ENCODE measurements at regions not wholly inside any gene's neighbourhood (a gene's known extent, or its start where the extent isn't known, plus 50 kb on each side); places are given as distances from the start of the nearest gene placed in this dataset.
"Not testable (repeated sequence)": the region's sequence is repeated elsewhere in the genome, so short reads cannot be mapped to it uniquely, and the experiment has no call there.

- in situ Hi-C loops (cut with HindIII; ENCODE audit: low sequenced_read_pairs): no loop called here
Observed at GRCh38 chr18:66440433-66440832, 163.5 kb downstream of the CDH19 start.

DNA sequence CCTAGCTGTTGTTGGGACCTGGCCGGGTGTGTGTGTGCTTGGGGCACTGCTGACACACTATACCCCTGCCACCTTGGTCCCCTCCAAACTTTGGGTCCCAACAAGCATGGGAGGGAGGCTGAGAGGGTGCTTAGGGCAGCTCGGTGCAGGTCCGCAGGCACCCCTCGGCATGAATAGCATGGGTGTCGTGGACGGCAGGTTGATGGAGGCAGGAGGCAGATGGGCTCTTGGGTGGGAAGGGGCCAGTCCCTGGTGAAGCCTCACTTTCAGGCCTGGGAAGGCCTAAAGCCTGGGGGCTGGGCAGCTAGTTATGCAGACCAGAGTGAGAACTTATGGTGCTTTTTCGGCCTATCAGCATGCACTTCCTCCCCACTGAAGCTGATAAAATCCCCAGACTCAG is 164.2 kb downstream of the CDH19 start:
- in situ Hi-C loops (cut with HindIII; ENCODE audit: low sequenced_read_pairs): no loop called here

- in situ Hi-C loops (cut with HindIII; ENCODE audit: low sequenced_read_pairs): no loop called here
Observed at GRCh38 chr18:66438711-66439536, 165.0 kb downstream of the CDH19 start.

DNA sequence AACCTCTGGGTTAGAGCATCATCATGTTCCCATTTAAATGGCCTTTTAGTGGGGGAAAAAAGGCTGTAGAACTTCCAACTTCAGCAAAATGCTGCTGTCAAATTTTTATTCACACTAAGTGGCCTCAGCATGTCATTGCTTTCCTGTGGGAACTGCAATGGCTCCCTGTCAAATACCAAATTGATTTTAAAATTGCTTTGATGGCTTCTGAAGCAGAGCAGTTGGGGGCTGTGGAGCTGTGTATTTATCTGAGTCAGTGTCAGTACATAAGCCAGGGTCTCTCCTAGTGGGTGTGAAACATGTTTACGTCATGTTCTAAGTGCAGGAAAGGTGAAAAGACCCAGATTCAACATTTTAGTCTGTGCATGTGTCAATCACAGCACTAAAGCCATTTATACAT is 171.3 kb downstream of the CDH19 start:
- in situ Hi-C loops (cut with HindIII; ENCODE audit: low sequenced_read_pairs): no loop called here

DNA sequence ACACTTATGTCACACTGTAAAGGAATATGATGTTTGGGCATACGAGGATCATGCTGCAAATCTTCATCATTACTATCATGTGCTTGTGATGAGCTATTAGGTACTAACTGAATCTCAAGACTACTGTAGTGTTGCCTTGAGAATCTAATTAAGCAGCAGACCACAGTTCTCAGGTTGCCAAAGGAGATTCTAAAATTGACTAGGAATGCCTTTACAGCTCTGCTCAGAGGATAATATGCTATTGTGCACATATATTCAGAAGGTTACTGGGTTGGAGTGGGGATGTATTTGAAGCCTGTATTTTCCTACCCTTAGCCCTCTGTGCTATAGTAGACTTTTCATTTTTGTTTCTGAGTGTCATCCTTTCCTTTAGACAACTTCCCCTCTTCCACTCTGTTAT is 175.1 kb downstream of the CDH19 start:
- in situ Hi-C loops (cut with HindIII; ENCODE audit: low sequenced_read_pairs): no loop called here

DNA sequence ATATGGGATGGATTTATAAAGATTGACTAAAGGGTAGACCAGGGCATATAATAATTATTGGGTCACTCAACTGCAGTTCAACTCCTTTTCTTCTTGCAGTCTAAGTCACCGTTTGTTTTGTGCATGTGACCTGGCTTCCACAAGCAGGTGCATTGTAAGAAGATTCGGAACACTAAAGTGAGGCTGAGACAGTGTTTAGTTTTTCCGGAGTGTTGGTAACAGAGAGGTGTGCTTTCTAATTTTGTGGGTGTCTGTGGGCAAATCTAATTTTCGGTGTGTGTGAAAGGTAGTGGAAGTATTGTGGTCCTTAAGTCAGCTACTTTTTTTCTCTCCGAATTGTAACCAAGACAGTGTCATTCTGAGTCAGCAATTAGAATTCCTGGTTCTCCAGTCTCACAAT is 184.5 kb downstream of the CDH19 start:
- in situ Hi-C loops (cut with HindIII; ENCODE audit: low sequenced_read_pairs): no loop called here

DNA sequence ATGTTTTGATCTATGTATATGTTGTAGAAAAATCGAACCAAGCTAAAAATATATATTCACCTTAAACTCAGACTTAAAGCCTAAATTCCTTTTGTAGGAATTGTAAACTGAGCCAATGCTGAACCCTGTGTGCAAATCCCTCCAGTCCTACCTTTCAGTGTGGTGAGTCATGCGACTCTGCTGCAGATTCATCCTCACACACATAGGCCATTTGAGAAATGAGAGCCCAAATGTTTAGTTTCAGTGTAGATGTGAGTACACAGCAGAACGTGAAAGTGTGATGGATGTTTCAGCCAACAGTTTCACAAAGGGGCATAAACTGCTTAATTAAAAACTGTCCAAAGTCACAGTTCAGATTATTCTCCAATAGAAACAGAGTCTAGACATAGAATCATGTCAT is 193.2 kb downstream of the CDH19 start:
- in situ Hi-C loops (cut with HindIII; ENCODE audit: low sequenced_read_pairs): no loop called here

- in situ Hi-C loops (cut with HindIII; ENCODE audit: low sequenced_read_pairs): no loop called here
Observed at GRCh38 chr18:66395671-66396218, 208.1 kb downstream of the CDH19 start.

DNA sequence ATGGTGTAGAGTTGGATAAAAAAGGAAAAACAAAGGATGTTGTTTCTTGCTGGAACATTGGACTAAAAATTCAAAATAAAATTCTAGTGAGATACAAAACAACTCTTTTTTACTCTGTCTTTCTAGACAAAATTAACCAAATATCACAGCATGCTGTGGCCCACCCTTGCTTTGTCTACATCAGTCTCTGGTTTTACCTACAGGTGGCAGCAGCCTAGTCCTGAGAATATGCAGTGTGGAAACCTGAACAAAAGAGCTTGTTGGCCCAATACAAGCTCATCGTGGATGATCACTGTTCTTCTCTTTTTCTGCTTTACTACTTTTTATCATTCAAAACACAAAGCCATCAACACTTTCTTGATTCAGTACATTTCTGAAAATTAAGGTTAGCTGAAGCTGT is 210.4 kb downstream of the CDH19 start:
- in situ Hi-C loops (cut with HindIII; ENCODE audit: low sequenced_read_pairs): no loop called here

DNA sequence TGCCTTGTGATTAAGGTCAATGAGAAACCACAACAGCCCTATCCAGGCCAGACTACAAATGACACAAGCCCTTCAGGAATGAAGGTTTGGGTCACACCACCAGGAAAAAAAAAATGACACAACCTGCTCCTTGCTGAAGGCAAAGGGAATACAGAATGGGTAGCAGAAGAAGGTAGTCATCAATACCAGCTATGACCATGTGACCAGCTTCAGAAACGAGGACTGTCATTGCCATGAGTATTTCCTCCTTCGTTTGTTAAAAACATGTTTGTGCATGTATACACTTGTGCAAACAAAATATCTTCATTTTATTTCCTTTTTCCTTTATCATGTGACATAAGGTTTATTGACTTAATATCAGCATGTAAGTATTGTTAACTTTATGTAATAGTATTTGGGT is 226.6 kb downstream of the CDH19 start:
- in situ Hi-C loops (cut with HindIII; ENCODE audit: low sequenced_read_pairs): no loop called here

GRCh38 chr18:66375391-66375790 is 228.5 kb downstream of the CDH19 start:
- in situ Hi-C loops (cut with HindIII; ENCODE audit: low sequenced_read_pairs): not testable (repeated sequence)

DNA sequence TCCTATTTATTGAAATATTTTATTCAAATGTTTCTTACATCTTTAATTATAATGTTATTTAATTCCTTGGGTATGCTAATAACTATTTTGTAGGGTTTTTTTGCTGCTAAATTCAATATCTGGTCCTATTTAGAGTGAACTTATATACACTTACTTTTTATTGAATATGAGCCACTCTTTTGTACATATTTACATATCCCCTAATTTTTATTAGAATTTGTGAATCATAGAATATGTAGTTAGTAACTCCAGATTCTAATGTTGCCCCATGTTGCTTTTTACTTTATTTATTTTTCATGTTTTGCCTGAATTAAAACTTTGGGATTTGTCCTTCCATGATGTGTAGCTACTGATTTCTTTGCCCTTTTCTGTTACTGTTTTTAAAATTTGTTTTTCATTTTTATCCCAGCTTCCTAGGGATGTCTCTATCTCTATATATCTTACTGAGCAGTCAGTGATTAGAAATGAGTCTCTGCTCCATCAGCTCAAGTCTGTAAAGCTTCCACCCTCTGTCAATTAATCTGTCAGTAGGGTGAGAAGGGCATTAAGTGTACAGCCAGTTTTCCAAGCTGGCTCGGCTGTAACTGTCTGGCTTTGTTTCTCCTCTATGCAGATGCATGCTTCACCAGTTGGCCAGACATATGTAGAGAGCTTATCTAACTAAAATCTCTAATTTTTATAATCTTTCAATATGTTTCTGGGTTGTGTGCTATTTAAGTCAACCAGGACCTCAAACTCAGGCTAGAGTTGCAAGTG is 256.9 kb downstream of the CDH19 start:
- in situ Hi-C loops (cut with HindIII; ENCODE audit: low sequenced_read_pairs): no loop called here

GRCh38 chr18:66344227-66344626 is 259.7 kb downstream of the CDH19 start:
- in situ Hi-C loops (cut with HindIII; ENCODE audit: low sequenced_read_pairs): no loop called here

DNA sequence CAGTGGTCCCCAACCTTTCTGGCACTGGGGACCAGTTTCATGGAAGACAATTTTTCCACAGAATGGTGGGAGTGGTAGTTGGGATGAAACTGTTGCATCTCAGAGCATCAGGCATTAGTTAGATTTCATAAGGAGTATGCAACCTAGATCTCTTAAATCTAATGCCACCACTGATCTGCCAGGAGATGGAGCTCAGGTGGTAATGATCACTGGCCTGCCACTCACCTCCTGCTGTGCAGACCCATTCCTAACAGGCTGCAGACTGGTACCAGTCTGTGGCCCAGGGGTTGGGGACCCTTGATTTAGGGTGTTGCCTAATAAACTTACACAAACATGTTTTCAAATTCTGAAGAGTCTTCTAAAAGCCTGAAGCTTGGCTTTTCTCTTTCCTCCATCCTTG is 261.3 kb downstream of the CDH19 start:
- in situ Hi-C loops (cut with HindIII; ENCODE audit: low sequenced_read_pairs): no loop called here

DNA sequence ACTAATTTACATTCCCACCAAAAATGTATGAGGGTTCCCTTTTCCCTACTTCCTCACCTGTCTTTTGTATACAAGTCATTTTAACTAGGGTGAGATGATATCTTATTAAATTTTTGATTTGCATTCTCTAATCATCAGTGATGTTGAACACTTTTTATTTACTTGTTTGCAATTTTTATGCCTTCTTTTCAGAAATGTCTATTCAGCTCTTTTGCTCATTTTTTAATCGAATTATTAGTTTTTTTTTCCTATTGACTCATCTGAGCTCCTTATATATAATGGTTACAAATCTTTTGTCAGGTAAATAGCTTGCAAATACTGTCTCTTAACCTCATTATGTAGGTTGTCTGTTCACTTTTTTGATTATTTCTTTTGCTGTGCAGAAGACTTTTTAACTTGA is 269.4 kb downstream of the CDH19 start:
- in situ Hi-C loops (cut with HindIII; ENCODE audit: low sequenced_read_pairs): no loop called here

DNA sequence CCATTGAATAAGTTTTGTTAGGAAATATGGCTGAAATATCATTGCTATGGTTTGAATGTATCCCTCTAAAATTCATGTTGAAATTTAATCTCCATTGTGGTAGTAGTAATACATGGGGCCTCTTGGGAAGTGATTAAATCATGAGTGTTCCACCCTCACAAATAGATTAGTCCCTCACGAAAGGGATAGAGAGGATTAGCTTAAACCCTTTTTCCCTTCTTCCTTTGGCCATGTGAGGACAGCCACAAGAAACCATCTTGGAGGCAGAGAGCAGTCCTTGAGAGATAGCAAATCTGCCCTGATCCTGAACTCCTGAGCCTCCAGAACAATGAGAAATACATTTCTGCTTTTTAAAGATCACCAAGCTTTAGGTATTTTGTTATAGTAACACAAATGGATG is 274.2 kb downstream of the CDH19 start:
- in situ Hi-C loops (cut with HindIII; ENCODE audit: low sequenced_read_pairs): no loop called here

DNA sequence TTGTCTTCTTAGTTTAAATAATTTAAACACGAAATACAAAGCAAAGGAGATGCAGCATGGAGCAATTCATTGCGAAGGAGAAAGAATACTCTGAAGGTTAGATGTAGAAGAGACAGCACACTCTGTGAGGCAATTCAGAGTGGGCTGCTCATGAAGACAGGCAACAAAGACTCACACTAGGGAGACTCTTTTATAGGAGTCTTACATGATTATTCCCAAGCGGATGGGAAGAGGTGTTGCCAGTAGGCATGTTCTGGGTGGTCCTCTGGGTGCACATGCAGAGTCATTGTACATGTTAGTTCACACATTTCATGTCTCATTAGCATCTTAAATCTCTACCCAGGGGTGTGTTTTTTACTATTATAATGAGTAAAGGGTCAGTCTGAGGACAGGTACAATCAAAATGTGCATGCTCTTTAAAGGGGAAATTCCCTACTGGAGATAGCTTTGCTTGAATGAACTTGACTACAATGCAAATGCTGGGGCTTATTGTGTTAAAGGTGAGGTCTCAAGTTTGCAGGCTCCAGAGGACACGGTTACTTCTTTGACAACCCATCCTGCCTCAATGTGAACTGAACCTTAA is 275.5 kb downstream of the CDH19 start:
- in situ Hi-C loops (cut with HindIII; ENCODE audit: low sequenced_read_pairs): no loop called here

DNA sequence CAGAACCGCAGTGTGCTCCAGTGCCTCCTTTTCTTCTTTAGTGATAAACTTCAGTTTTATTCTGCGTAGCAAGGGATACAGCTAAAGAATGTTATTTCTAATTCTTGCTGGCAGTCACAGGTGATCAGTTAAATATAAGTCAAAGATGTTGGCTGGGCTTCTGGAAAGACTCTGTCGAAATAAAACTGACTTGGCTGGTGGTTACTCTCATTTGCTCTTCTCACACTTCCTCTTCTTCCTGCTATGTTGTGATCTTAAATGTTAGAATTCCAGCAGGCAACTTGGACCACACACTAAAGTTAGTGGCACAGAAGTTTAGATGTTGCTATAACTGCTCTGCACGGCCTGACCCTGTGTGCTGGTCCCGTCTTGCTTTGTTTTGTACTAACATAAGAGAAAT is 278.6 kb downstream of the CDH19 start:
- in situ Hi-C loops (cut with HindIII; ENCODE audit: low sequenced_read_pairs): no loop called here

DNA sequence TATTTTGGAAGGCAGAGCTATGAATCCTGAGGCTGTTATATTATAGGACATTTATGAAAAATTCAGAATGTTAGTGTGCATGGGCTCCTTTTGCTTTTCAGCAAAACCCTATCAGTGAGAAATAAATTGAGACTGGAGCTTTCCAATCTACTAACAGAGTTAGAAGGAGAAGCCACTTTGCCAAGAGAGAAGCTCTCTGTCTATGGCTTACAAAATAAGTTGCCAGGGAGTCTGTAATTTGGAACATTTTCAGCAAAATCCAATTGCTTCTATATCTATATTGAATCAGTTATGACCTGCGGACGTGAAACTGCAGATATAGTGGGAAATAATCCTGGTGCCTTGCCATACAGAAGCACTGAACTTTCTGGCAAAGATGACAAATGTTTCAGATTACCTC is 279.3 kb downstream of the CDH19 start:
- in situ Hi-C loops (cut with HindIII; ENCODE audit: low sequenced_read_pairs): no loop called here

DNA sequence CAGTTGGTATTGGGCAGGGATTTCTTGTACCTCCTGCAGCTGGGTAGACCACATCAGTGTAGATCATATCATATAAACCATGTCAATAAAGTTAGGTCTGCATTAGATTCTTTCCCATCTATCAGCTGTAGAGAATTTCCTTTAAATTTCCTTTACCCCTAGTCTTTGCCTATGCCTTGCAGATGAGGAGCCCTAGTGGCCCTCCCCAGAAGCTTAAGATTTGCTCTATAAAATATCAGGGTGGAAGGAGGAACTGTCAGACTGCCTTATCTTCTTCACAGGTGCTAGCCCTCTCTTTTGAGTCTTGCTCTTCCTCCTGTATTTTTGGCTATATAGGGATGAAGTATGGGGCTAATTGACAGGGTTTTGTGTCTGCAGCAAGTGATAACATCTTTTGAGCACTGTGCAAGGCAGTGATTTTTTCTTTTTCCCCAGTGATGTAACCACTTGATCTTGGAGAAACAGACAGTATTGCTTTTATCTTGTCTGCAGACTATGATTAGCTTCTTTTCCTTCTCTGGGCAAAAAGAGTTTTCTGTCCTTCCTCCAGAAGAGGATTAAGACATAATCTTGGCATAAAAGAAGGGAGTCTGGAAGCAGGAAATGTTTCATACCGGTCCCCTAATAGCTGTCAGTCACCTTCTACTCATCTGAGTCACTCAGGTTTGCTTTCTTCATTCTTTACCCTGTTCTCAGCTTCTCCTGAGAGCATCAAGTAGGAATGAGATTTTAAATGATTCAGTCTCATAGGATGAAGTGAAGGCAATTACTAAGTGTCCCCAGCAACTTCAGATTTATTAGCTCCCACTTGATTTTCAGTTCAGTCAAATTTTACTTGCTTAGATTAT is 286.4 kb downstream of the CDH19 start:
- in situ Hi-C loops (cut with HindIII; ENCODE audit: low sequenced_read_pairs): no loop called here

DNA sequence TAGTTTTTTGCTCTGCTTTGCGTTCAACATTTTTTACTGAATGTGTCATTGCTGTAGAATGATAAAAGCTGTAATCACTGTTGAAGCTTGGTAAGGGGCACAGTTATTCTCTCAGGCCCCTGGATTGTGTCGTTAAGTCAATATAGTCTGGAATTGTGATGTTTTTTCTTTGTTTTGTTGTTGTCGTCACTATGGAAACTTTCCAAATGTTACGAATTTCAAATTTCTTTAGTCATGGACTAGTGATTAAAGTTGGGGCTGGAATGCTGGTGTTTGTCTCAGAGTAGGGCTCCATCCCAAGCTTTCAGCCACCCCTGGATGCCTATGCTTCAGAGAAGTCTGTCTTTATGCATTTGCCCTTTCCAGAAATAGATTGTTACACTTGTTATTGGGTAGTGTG is 287.2 kb downstream of the CDH19 start:
- in situ Hi-C loops (cut with HindIII; ENCODE audit: low sequenced_read_pairs): no loop called here
